HS-27A (cell line): ENCODE measurements at regions not wholly inside any gene's neighbourhood (a gene's known extent, or its start where the extent isn't known, plus 50 kb on each side); places are given as distances from the start of the nearest gene placed in this dataset.

Source experiments
- DNase-seq: peaks from one replicate; pipeline ENCODE4 v3.0.0-alpha.2; 2012; ENCODE audit warnings: low read depth, missing footprints

DNA sequence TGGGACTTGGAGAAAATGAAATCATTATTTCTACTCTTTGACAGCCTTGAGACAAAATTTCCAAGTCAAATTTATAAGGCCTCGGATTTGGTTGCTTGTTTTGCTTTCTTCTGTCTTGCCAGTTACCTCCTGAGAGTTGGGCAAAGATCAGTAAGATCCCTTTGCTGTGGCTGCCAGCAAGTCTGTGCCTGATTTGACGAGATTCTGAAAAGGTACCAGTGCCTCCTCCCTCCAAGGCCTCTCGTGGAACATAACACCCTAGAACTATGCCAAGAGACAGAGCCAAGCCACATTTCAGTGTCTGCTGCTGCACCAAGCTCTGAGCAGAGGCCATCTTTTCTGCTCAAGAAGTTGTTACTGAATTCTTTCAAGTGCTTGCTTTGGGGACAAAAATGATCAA is 61.0 kb downstream of the GTPBP8 start:
- DNase-seq, result no peak

DNA sequence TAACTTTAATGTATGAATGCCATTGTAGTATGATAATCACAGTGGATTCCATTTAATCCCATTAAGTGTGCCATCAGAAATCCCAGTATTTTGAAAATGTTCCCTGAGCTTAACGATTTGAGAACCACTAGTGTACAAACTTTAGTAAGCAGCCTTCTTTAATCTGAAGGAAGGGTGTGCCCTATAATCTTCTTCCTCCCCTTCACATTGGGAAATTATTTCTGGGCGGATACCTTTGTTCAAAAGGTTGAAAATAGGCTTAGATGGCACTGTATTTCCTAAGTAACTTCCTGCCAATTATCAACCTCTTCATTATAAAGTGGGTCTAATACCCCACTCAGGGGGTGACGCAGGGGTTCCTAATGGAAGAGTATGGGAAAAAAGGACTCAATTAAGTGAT is 62.4 kb downstream of the GTPBP8 start:
- no peak for DNase-seq

DNA sequence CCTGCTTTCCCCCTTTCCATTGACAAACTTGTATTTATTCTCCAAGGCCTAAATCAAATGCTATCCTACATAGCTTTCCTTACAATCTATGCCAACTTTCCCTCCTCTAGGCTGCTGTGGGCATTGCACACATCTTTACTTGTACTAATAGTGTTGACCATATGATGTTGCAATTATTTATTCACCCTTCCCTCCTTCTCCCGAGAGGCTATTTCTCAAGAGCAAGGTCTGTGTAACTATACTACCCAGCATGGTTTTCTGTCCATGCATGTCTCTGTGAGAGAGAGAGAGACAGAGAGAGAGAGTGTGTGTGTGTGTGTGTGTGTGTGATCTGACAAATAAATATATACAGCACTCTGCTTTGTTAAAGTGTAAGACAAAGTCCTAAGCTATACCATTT is 63.8 kb downstream of the GTPBP8 start:
- DNase-seq, result no peak

DNA sequence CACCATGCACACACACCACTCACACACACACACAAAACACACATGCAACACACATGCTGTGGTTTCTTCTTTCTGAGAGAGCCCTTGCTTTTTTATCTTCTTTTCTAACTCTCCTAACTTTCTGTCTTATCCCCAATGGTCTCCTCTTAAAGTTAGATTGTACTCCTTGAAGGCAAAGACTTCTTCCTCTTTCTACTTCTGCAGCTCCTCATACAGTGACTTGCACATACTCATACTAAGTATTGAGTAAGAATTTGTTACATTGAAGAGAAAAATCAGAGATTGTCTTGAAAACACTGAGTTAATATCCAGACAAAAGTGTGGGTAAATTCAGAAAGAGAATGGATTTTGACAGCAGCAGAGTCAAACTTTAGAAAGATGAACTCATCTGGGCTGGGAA is 64.4 kb downstream of the GTPBP8 start:
- DNase-seq, result no peak

DNA sequence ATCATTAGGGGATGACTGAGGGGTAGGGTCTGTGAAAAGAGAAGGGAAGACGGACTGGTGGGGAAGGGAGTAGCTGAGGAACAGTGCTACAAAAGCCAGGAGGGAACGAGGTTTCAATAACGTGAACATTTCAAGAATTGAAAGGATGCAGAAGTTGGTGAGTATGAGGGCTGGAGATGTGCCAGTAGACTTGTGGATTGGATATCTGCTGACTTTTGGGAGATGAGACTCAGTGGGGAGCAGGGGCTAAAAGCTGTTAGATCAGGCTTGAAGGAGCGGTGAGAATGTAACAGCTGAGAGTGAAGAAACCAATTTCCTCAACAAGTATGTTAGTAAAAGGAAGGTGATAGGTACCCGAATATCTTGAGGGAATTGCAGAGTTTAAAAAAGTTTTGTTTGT is 65.2 kb downstream of the GTPBP8 start:
- DNase-seq, result no peak

DNA sequence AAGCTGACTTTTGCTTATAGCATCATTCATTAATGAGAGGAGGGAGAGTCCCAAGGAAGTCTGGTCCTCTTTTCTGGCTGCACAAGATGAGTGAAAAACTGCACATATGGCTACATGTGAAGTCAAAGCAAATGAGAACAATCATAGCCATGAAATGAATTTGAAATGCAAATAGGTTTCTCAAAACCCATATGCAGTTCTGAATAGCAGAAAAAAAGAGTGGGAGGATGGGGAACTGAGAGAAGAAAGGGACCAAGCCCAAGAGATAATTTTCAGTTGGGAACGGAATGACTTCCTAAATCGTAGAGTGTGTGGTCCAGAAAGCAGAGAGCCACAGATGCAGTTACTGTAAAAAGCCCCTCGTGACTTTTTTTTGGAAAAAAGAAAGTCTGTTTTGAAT is 66.3 kb downstream of the GTPBP8 start:
- no peak for DNase-seq

DNA sequence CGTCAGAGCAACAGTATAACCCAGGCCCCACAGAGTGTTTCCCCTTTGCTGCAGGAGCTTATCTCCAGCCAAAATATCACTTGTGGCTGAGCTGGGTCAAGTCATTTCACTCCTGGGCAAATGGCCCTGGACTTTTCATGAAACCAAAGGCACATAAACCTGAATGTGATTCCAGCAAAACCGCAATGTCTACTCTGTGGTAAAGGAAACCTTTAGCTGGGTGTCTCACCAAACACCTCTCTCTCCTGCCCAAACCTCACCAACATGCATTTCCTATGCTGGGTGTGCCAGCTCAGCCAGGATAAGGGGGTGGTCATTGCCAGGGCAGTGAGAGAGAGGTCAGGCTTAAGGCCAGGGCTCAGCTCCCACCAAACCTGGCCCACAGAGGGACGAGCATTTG is 67.4 kb downstream of the GTPBP8 start:
- no peak for DNase-seq

DNA sequence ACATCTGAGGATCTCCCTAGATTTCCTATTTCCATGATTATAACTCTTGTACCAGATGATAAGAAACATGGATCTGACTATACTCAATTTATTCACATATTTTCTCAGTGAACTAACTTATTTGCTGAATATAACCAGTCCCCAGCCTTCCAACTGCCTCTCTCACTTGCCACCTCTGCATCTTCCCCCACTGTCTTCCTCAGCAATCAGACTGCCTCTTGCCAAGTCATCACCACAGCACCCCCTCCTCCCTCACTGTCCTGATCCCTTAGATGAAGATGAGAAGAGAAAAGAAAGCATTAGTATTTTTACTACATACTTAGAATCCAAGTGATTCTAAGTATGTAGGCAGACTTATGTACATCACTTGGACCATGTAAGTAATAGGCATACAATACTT is 71.9 kb downstream of the GTPBP8 start:
- DNase-seq, result no peak

DNA sequence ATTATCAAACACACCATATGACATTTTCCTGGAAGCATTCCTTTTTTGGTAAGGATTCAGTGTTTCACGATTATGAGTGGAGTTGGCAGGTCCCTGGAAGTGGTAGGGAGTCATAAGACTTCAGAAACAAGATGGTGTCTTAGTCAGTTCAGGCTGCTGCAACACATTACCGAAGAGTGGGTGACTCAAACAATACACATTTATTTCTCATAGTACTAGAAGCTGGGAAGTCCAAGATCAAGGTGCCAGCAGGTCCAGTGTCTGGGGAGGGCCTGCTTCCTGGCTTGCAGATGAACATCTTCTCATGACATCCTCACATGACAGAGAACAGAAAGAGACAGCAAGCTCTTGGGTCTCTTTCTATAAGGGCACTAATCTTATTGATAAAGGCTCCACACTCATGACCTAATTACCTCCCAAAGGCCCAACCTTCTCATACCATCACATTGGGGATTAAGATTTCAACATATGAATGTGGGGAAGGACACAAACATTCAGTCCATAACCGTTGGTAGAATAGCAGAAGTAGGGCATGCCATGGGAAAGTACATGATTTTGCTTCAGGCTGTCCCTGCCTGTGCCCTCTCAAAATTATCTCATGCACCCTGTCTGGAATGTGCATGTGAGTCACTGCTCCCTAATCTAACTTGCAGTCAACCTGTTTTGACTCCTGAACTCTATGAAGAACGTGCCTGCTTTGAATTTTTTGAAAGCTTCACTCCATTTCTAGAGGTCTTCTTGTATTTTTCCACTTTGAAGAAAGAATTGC is 72.5 kb downstream of the GTPBP8 start:
- no peak for DNase-seq

DNA sequence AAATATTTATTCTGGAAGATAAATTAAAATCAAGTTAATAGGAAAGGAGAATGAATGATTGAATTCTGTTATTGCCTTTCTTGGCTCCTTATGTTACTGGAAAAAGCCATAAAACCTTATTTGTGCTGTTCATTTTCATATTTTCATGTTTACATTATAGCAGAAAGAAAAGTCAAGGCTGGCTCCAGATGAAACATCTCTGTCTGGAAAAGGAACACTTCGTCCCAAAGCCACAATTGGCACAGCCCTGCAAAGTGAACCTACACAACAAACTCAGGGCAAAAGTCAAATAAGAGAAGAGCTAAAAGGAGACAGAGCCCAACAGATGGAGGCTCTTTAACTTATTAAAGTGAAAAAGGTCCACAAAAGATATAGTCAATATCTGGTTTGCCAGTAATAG is 73.4 kb downstream of the GTPBP8 start:
- DNase-seq, result no peak

DNA sequence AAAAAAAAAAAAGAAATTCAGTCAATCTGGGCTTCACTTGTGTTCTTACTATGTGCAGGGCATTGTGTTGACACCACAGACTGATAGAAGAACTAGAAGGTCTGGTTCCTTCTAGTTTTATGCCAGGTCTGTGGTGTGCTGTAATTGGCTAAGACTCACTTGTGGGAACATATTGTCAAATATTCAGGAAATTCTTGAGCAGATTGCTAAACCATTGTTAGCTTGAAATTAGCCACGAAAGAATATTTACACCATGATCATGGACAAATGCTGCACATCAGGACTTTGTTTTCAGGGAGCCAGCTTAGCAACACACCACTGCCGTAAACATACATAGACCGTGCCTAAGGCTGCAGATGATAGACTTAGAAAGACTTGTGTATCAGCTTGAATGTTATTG is 74.6 kb downstream of the GTPBP8 start:
- DNase-seq, result no peak

DNA sequence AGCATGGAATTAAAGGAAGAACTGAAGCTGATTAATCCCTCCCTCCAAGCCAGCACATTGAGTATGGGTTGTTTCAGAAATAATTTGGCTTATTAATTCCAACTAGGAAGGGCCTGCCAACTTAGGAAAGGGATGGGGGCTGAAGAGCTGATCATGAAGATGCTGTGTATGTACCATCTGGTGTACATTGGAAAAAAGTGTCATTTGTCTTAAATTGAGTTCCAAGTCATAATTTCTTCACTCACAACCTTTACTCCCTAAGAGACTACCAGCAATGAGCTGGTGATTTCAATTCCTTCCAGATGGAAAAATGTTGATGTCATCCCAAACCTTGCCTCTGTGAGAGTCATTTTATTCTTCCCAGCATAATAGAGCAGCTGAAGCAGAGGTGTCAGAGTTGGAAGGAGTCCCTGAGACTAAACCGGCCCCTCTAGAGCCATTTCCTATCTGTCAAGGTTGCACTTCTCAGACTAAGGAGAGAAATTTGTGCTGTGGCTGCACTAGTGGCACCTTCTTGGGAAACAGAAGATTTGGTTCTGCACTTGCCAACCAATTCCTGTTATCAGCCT is 79.4 kb downstream of the GTPBP8 start:
- no peak for DNase-seq

DNA sequence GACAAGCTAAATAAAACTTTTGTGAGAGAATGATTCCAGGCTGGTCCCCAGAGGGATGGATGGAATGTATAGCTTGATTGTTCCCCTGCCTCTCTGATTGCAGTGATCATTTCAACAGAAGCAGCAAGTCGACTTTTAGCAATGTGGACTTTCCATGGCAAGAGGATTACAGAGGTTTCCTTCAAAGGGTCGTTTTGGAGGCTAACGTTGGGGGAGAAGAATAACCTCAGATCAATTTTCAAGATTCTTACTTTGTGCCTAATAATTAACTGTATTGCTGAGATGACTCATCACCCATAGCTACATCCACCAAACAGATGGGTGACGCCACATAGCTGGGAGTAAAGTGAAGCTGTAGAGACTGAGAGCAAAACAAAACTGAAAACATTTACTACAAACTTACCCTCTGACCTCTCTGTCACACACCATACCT is 79.9 kb downstream of the GTPBP8 start:
- no peak for DNase-seq

DNA sequence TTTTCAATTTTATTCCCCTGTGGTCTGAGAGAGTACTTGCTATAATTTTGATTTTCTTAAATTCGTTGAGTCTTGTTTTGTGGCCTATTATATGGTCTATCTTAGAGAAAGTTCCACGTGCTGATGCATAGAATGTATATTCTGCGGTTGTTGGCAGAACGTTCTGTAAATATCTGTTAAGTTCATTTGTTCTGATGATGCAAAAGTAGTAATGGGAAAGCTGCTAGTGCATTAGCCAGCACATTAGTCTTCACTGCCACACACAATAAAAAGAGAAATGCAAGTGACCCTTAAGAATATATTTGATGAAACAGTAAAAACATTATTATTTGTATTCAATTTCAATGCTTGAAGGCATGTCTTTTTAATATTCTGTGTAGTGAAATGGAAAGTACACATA is 84.8 kb downstream of the GTPBP8 start:
- no peak for DNase-seq

DNA sequence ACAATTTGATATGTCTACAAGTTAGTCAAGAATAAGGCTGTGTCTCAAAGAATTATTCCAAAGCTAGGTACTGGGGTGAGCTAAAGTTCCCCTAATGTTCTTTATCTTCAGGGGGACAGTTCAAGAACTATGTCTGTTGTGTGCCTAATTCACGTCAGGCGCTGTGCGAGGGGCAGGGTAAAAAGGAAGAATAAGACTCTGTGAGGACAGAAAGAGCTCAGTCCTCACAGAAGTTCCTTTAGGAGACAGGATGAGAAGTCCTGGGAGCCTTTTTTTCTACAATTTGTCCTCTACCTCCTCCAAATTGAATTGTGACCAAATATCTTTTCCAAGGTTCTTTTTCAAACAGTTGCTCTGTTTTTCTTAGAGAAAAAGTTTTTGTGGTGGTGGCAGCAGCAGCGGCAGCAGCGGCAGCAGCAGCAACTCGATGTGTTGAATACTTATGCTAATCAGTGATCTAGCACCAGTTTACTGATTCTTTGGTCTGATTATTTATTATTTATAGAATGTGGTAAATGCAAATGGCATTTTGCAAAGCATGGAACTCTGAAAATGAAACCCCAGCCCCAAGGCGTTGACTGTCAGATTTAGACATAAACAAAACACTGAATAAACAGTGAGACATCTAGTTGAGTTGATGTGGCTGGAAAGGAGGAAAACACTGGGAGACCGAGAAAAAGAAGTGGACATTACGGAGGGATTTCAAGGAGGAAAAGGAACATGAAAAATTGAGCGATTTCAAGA is 88.6 kb downstream of the GTPBP8 start:
- DNase-seq, result no peak

DNA sequence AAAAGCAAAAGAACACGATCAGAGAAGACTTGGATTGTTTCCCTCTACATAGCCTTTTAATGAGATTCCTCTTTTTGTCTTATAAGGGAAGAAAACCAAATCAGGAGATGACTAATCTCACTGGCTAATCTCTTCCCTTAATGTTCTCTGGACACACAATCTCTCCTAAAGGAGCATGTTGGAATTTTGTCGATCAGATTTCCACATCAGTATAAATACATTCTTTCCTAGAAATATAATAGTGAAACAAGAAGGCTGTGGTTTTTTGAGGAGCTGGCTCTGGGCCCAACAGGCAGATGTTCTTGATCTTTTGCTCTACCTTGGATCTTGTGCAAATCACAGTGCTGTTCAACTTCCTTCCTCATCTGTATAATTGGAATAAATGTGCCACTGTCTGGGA is 94.0 kb downstream of the GTPBP8 start:
- peak; percentile 15 for DNase-seq

DNA sequence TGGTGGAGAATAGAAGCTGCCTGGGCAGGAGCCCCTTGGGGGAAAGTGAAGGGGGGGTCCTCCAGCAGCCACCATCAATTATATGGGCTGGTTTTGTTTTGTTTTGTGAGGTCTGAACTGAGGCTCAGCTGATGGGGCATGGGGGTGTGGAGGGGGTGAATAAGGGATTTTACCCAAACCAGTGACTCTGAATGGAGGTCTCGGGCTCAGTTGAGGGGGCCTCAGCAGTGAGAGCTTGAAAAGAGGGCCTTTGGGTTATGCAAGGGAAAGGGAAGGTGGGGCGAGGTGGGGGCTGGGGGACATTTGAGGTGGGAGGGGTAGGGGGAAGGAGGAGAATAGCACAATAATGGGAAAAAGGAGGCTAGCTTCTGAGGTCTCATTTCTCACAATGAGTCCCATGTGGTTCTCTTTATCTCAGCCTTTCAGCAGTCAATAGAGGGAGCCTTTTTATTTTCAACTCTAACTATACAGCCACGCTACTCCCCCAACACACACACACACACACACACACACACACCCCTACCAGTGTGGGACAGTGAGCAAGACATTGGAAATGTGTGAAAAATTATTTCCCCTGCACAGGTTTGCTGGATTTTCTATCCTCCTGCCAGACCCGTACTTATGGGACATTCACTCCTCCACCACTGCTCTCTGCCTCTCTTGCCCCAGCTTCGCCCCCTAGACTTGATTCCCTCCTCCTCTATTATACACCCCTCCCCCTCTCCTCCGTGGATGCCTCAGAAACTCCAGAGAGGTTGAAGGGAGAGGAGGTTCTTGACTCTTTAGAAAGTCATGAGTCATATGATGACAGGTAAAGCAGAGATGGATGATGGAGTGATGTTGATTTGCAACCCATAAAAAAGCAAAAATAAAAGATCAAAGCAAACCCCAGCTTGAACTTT is 96.0 kb downstream of the GTPBP8 start:
- DNase-seq, result no peak

DNA sequence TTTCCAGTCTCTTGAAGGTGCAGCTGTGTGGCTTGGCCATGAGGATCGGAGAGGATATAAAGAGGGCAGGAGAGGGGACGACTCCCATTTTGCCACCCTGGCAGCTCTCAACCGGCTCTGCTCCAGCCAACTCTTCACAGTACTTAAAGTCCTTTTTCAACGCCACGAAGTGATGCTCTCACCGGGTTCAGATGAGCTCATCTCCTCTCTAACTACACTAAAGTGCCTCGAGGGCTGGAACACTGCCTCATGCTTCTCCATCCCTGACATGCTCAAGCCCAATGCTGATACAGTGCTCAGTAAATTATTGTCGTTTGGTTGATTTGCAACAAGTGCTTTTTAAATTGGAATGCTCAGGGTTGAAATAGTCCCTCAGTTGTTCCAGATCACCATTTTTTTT is 97.8 kb downstream of the GTPBP8 start:
- DNase-seq, result no peak

DNA sequence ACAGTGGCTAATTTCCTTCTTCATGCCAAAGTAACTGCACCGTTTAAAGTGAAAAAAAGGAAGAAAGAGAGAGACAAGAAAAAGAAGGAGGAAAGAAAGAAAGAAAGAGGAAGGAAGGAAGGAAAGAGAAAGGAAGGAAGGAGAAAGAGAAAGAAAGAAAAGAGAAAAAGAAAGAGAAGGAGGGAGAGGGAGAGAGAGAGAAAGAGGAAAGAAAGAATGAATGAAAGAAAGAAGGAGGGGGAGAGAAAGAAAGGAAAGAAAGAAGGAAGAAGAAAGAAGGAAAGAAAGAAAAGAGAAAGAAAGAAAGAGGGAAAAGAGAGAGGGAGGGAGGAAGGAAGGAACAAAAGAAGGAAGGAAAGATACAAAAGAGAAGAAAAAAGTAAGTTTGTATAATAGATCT is 100.6 kb downstream of the GTPBP8 start:
- no peak for DNase-seq

DNA sequence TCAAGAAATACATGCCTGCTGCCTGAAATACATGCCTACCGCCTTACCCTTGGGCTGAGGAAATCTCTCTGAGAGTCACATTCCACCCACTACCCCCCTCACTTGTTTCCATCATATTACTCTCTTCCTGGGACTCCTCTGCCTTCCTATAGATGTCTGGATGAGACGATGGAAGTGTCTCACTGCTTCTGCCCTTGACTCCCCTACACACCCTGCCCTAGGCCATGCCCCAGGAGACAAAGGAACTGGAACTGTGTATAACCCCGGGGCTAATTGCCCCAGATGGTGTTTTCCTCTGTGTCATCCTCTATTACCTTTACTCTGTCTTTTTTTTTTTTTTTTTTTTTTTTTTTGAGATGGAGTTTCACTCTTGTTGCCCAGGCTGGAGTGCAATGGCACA is 102.0 kb downstream of the GTPBP8 start:
- DNase-seq, result no peak

DNA sequence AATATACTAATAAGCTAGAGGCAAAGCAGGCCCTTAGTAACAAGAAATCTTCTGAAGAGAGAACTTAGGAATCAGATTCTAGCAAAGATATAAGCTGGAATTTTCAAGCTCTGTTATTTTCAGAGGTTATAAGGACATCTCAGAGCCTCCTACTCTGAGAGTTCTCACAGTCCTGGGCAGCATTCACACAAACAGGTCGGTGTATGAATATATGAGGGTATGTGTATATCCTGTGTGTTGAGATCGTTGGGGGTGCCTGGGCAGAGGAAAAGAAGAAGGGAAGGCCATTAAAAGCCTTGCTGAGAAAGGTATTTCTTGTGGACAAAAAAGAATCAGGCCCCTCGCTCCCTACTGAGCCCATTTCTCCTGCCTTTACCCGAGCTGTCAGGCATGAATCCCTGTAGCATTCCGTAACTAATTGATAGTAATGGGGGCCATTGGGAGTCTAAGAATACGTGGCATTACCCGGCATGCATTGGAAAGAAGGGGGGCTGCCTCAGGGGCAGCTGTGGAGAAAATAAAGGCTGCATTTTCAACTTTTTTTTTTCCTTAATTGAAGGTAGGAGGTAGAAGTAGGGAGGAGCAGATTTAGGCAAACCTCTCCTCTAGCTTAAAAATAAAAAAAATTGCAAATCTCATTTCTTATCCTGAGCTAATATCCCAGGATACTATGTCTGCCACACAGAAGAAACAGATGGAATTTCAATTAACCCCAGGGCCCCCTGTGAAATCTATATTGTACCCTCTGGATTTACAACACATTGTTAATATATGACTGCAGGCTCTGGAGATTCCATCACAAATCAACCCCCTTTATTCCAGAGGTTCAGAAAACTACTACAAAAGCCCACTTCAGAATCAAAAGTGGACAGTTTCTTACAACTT is 103.8 kb downstream of the GTPBP8 start:
- DNase-seq, result no peak
